ENCODE measurements at regions not wholly inside any gene's neighbourhood (a gene's known extent, or its start where the extent isn't known, plus 50 kb on each side); places are given as distances from the start of the nearest gene placed in this dataset.
"Not testable (repeated sequence)": the region's sequence is repeated elsewhere in the genome, so short reads cannot be mapped to it uniquely, and the experiment has no call there.

DNA sequence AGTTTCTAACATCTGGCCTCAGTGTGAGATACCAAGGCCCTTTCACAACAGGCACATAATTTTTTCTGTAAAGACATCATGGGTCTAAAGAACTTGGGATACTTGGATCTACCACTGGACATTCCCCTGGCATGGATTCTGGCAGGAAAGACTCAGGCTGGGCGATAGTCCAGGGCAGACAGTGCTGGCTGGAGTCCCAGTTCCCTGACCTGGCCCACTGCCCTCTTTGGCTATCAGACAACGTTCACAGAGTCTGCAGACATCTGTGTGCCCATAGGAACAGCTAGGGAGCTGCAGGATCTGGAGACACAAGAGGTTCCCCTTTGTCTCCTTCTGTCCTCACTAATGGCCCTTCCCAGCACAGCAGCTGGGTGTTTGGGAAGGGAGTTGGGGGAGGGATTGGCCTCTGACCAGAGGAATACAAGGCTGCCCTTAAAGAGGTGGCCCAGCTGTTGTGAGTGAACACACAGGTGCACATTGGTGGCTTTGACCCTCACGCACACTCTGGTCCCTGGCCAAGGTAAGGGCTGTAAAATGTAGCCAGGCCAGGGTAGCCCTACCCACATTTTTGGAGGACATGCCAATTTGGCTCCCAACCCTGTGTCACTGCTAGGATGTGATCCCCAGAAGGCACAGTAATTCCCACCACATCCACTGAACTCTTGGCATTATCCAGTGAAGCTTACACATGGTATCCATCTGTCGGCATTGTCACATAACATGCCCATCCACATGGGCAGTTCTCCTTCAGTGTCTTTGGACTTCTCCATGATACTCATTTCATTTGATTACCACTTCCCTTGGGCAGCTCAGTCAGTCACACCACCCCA, 72.3 kb downstream of the SOX3 start:
- DNase-seq = no peak
- no peak for TF ChIP-seq CTCF (IDR thresholded peaks at IDR 0.05)
- H3K27ac Mint-ChIP-seq = no peak overlapping the region
- ChIA-PET POLR2A (no interaction called here), CTCF (no interaction called here)
- H3K4me3 Mint-ChIP-seq = no peak overlapping the region
- no peaks in the 10 kb centered on the region for H3K4me1 Mint-ChIP-seq
- no peaks in the 10 kb centered on the region for H3K9me3 Mint-ChIP-seq
- H3K36me3 Mint-ChIP-seq (ENCODE audit: low read depth) = no peaks in the 10 kb centered on the region
- no peaks in the 10 kb centered on the region for H3K27me3 Mint-ChIP-seq
- ATAC-seq (ENCODE audit: low read depth) = no peak
- intact Hi-C loops (cut with micrococcal nuclease) = no loop called here

- no peak for ATAC-seq (ENCODE audit: low read depth)
- intact Hi-C loops (cut with micrococcal nuclease) = no loop called here
- H3K36me3 Mint-ChIP-seq (ENCODE audit: low read depth) = no peaks in the 10 kb centered on the region
These were observed 73.3 kb downstream of the SOX3 start for GRCh38 chrX:140431521-140431920.

GRCh38 chrX:140425712-140426395, 79.0 kb downstream of the SOX3 start:
- CTCF ChIA-PET = no interaction called here
- no peak for ATAC-seq (ENCODE audit: low read depth)
- H3K4me1 Mint-ChIP-seq = no peaks in the 10 kb centered on the region
- no peak overlapping the region for H3K27ac Mint-ChIP-seq
- DNase-seq = no peak
- intact Hi-C loops (cut with micrococcal nuclease) = no loop called here
- POLR2A ChIA-PET = no interaction called here
- no peaks in the 10 kb centered on the region for H3K27me3 Mint-ChIP-seq
- no peak overlapping the region for H3K4me3 Mint-ChIP-seq
- TF ChIP-seq CTCF (IDR thresholded peaks at IDR 0.05) = no peak
- no peaks in the 10 kb centered on the region for H3K9me3 Mint-ChIP-seq
- H3K36me3 Mint-ChIP-seq (ENCODE audit: low read depth) = no peaks in the 10 kb centered on the region

More at GRCh38 chrX:140431521-140431920, 73.3 kb downstream of the SOX3 start:
- TF ChIP-seq CTCF (IDR thresholded peaks at IDR 0.05) = no peak
- Mint-ChIP-seq H3K9me3 (no peaks in the 10 kb centered on the region), H3K4me3 (no peak overlapping the region), H3K27me3 (no peaks in the 10 kb centered on the region), H3K27ac (no peak overlapping the region), H3K4me1 (no peaks in the 10 kb centered on the region)
- ChIA-PET CTCF (no interaction called here), POLR2A (no interaction called here)
- no peak for DNase-seq

DNA sequence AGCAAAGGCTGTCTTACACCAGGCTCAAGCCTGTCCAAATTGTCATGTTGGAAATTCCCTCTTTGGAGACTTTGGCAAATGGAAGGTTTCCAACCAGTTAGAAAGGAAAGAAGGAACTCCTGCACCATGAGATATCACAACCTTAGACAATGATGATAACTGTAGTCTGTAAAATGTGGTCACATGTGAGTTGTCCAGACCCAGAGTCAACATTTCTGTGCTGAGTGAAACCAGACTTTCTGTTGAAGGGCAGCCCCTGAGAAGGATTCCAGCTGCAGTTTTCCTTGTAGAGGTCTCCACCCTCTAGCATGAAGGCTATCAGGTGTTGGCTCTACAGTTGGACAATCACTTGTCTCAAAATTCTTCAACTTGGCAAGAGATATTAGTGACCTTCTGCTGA, 82.4 kb downstream of the SOX3 start:
- CTCF ChIA-PET = no interaction called here
- POLR2A ChIA-PET = no interaction called here
- Mint-ChIP-seq H3K27ac (no peak overlapping the region), H3K9me3 (no peaks in the 10 kb centered on the region), H3K27me3 (no peaks in the 10 kb centered on the region), H3K36me3 (ENCODE audit: low read depth) (no peaks in the 10 kb centered on the region), H3K4me1 (no peaks in the 10 kb centered on the region), H3K4me3 (no peak overlapping the region)
- intact Hi-C loops (cut with micrococcal nuclease) = no loop called here
- ATAC-seq (ENCODE audit: low read depth) = no peak
- DNase-seq = no peak
- TF ChIP-seq CTCF (IDR thresholded peaks at IDR 0.05) = no peak

- ATAC-seq (ENCODE audit: low read depth); H3K4me3 Mint-ChIP-seq; H3K27me3 Mint-ChIP-seq; DNase-seq; H3K4me1 Mint-ChIP-seq; H3K27ac Mint-ChIP-seq; CTCF ChIA-PET; H3K9me3 Mint-ChIP-seq; POLR2A ChIA-PET; intact Hi-C loops (cut with micrococcal nuclease); H3K36me3 Mint-ChIP-seq (ENCODE audit: low read depth): not testable (repeated sequence)
These were observed 102.7 kb downstream of the SOX3 start for GRCh38 chrX:140402131-140402530.

DNA sequence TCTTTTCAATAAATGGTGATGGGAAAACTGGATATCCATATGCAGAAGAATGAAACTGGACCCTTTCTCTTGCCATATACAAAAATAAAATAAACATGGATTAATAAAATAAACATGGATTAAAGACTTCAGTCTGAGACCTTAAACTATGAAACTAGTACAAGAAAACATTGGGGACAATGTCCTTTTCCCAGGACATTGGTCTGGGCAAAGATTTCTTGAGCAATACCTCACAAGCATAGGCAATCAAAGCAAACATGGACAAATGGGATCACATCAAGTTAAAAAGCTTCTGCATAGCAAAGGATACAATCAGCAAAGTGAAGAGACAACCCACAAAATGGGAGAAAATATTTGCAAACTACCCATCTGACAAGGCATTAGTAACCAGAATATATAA, 108.5 kb downstream of the SOX3 start:
- H3K4me3 Mint-ChIP-seq; ATAC-seq (ENCODE audit: low read depth); H3K4me1 Mint-ChIP-seq; POLR2A ChIA-PET; H3K27ac Mint-ChIP-seq; H3K9me3 Mint-ChIP-seq; intact Hi-C loops (cut with micrococcal nuclease); H3K27me3 Mint-ChIP-seq; H3K36me3 Mint-ChIP-seq (ENCODE audit: low read depth); DNase-seq; CTCF ChIA-PET: not testable (repeated sequence)

Data from activated B cell treated with CpG ODN at 0.5 μM for 24 hours (primary cell).